DMS53 (cell line): ENCODE measurements at regions not wholly inside any gene's neighbourhood (a gene's known extent, or its start where the extent isn't known, plus 50 kb on each side); places are given as distances from the start of the nearest gene placed in this dataset.
"Not testable (repeated sequence)": the region's sequence is repeated elsewhere in the genome, so short reads cannot be mapped to it uniquely, and the experiment has no call there.

Experiments
- DNase-seq: peaks from one replicate; lab custom pipeline; 2025; lab: John Stamatoyannopoulos, UW

DNA sequence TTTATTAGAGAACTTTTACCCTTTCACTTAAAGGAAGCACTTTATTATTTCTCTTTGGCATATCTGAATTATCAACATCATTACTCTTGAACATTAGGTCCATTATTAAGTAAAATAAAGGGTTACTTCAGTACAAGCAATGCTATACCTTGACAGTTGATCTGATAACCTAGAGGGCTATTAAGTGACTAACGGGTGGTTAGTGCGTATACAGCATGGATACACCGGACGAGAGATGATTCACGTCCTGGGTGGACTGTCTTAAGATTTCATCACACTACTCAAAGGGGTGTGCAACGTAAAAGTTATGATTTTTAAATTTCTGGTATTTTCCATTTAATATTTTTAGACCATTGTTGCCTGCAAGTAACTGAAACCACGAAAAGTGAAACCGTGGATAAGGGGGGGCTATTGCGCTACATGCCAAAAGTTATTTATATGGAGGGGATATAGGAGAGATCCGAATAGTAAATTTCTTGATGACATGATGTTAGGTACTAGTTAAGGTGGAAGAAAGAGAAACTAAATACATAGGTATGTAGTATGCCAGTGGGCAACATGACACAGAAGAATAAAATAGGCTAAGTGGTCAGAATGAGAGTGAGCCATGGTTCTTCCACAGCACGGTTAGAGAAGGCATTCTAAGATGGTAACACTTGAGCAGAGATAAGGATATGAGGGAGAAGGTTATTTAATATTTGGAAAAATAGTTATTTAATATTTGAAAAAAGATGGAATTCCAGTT is 230.8 kb upstream of the ANKRD50 start:
- no peak for DNase-seq

DNA sequence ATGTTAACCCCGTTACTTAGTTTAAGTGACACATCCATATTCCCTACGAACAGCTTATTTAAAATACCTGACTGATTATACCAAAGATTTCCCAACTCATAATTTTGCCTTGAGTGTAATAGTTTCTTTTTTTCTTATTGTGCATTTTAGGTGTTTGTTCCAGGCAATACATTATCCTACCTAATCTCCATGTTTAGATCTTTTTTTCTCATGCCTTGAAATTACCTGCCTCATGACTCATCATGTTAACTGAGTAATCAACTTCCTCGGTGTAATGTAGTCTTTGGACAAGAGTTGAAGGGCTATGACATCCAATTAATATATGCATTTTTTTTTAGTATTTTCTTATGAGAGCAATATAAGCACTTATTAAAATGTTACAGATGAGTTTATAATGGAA is 228.7 kb upstream of the ANKRD50 start:
- peak; percentile 55 for DNase-seq

DNA sequence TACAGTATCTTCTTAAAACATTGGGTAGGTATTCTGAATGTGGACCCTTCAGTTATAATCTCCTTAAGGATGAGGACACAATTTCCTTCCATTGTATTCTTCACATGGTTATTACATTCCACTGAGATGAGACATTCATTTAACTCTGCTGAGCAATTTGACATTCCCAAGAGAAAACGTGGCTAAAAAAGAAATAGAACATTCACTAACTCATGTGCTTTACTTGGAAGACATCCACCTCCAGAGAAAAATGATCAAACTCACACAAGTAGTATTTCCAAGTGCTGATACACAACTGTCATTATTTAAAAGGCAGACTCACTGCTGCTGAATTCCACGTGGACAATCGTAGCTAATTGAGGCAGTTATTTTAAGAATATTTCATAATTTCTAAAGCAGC is 227.9 kb upstream of the ANKRD50 start:
- DNase-seq, result peak; percentile 12

DNA sequence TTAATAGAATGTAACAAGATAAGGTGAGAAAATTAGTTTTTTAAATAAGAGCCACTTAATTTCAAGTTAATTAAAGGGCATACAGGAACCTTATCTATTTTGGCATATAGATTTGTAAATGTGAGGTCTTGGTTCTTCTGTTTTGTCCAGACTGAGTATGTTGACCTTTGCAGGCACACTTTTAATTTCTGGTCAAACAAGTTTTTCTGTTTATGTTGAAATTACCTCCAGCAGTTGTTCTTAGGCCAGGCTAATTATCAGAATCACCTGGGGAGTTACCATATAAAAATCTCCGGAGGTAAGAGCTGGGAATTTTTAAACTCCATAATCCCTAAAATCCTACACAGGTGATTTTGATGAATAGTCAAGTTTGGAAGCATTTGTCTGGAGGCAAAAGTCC is 227.4 kb upstream of the ANKRD50 start:
- peak; percentile 59 for DNase-seq

DNA sequence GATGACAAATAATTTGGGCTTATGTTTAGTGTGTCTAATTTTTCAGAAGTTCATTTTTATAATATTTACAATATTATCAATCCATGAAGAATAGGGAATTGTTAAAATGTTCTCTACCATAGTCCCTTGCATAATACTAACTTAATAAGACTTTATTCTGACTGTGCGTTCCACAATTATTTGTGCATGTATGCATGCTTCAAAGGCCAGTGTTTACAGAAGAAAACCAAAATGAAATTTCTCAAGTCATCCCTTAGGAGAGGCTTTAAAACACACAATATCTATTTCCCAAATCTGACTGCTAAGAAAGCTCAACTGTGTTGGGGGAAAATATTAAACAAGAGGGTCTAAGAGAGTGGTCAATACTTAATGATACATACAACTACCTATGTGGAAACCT is 226.3 kb upstream of the ANKRD50 start:
- DNase-seq, result no peak

DNA sequence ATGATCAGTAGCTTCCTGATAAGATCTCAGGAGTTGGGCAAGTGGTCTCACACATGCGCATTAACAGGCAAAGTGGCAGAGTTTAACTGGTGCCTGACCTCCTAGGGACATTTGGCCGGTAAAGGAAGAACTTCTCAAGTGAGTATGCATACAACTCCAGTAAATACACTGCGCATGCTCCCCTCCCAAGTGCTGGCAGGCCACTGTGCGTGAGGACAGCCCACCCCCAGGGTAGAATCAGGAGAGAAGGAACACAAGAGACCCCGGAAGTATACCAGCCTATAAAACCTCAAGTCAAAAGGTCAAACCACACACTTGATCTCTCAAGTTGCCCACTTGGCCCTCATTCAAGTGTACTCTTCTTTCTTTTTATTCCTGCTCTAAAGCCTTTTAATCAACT is 225.5 kb upstream of the ANKRD50 start:
- DNase-seq, result peak; percentile 31

DNA sequence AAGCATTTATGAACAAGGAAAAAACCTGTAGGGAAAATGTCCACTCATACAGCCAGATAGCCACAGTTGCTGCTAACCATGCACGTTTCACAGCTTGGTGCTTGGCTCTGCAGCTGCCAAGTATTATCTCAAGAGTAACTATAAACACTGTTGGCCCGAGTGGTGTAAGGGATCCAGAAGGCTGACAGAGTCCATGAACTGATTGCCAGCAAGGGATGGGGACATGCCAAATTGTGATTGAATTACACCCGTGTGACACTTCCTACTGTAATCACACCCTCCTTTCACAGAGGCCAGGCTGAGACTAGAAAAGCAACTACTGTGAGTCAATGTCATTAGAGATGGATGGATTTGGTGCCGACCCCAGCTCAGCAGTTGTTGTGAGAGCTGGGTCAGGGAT is 223.9 kb upstream of the ANKRD50 start:
- peak; percentile 65 for DNase-seq

DNA sequence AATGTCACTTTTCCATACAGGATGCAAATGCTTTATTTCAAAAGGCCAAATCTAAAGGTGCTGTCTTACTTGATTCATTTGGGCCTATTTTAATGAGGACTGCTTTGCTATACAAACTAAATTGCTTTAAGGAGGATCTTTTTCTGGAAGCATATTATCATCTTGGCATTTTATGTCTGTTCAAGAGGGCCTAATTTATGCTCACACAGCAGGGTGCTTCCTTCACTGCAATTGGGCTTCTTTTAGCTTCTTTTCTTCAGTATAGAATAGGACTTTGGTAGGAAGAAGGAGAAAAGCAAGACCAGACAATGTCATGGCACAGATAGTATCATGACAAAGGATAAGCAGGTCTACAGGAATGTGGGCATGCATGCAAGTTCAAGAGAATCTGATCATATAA is 222.4 kb upstream of the ANKRD50 start:
- DNase-seq, result no peak

DNA sequence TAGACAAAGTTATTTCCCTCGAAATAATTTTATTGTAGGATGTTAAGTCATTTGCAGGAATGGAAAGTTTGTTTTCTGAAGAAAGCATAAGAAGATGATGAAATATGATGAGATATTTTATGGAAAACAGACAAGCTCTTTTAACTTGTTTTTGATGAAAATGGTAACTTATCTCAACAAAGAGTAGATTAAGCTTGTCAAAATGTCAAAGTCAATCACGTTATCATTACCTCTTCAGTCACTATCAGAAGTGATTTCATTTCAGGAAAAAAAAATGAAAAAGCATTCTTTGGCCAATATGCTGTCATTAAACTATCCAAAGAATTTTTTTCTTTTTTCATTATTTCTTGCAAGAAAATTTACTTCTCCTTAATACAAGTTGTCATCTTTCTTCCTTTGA is 221.0 kb upstream of the ANKRD50 start:
- DNase-seq, result no peak

DNA sequence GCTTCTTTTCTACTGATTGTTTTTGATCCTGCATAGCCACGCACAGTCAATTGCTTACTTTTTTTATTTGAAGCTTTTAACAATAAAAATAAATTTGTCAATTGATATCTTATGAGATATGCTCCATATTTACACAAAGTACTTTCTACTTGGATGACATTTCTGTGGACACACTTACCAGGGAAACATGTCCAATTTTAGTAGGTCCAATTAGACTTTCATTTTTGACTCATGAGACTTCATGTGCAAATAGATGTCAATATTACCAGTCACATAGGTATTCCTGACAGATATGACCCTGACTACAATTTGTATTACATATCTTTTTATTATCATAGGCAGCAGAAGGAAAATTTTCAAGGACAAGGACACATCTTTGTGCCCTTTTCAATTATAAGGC is 219.9 kb upstream of the ANKRD50 start:
- DNase-seq, result no peak

DNA sequence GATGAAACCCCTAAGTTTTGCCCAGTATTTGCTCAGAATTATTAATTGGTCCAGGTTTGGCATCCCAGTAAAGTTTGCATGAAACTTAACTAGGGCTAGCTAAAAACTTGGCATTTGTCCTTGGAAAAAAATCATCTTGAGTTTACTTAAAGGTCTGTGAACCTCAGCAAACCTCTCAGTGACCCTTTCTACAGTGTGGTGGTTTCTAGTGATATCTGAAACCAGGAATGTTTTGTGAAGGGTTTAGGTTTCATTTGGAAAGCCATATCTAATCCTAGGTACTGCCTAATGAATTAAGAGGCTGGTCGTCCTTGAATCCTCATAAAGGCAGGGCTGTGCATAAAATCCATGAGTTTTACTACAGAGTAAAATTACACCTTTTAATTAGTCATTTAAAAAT is 218.5 kb upstream of the ANKRD50 start:
- DNase-seq, result peak; percentile 12

DNA sequence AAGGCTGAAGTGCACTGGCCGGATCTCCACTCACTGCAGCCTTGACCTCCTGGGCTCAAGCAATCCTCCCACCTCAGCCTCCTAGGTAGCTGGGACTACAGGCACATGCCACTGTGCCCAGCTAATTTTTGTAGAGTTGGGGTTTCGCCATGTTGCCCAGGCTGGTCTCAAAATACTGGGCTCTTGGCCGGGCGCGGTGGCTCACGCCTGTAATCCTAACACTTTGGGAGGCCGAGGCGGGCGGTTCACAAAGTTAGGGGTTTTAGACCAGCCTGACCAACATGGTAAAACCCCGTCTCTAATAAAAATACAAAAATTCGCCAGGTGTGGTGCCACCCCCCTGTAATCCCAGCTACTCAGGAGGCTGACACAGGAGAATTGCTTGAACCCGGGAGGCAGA is 210.2 kb upstream of the ANKRD50 start:
- DNase-seq, result not testable (repeated sequence)

DNA sequence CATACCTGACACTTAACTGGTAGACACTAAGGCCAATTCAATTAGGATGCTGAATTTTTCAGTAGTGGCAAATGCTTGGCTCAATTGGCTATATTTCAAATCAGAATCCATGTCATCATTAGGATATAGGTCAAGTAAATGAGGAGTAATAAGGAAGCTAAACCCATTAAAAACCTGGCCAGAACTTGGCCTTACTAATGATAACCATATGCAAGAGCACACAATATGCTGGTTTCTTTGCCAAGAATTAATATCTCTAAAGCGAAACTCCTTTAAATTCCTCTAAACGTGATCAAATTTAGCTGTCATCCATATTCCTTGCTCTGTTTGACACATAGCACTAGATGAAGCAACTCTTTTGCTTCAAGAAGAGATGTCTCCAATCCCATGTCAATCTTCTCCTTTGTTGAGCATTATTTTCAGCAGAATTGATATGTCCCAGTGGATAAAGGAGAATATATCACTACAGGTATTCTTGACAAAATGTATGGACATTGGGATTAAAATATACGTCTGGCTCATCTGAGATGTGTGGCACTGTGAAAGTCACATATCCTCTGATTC is 206.1 kb upstream of the ANKRD50 start:
- no peak for DNase-seq

DNA sequence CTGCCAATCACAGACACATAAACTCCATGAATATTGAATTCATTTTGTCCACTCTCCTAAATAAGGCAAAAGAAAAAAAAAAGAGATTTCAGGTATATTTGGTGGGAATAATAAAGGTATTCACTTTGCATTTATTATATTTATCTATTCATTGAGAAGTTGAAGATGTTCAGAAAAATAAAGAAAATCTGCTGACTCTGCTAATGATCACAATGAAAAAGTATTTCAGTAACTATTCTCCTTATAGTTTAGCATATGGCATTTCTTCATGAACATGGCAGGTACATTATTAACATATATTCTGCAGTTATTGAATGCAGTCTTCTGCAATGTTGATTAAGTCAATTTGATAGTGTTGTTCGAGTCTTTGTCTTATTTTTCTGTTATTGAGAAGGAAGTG is 202.5 kb upstream of the ANKRD50 start:
- no peak for DNase-seq

DNA sequence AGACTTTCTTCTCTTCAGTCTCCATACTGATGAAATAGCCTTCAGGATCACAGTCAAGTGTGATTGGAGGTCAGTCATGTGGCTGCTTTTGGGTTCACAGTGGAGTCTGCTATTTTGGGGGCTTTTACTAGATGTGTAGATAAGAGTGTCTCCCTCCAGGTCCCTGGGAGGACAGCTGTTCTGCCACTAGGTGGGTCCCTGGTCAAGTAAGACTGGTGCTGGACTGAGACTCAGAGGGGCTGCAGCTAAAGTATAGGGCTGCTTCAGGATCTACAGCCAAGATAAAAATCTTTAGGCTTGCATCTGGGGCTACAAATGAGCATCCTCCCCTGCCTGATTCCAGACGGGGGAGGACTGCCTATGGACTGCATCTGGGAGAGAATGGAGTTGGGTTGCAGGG is 200.7 kb upstream of the ANKRD50 start:
- no peak for DNase-seq

DNA sequence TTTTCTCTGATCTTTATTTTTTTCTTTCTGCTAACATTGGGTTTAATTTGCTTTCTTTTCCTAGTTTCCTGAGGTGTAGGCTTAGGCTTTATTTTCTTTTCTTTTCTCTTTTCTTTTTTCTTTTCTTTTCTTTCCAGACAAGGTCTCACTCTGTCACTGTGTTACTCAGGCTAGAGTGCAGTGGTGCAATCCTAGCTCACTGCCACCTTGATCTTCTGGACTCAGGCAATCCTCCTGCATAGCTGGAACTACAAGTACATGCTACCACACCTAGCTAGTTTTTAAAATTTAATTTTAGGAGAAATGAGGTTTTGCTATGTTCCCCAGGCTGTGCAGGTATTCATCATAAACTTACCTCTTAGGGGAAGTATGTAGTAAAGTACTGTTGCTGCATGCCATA is 197.8 kb upstream of the ANKRD50 start:
- no peak for DNase-seq

DNA sequence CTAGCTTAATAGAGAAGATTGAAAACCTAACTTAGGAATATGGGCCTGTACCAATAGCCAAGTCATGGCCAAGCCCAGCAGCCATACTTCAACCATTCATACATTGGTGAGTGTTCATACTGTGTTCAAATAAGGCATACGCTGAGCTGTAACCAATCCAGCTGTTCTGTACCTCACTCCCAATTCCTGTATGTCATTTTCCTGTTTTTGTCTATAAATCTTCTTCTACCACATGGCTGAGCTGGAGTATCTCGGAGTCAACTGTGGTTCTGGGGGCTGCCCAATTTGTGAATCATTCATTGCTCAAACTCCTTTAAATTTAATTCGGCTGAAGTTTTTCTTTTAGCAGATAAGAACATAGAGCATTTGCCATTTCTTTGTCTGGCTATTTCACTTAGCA is 195.3 kb upstream of the ANKRD50 start:
- no peak for DNase-seq

DNA sequence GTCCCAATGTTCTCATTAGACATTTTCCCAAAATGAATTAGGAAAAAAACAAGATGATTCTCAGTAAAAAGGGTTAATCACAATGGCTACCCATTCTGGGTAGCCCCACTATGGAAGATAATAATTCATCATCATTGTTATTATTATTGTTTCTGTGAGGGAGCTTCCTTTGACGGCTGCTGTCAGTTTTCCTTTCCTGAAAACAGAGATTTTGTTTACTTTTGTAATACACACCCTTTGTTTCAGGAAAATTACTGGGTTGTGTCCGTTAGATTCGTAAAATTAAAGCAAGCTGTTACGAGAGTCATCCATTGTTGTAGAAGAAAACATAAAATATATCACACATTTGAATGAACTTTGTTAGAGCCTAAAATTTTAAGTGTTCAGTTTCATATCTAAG is 192.9 kb upstream of the ANKRD50 start:
- DNase-seq, result no peak

DNA sequence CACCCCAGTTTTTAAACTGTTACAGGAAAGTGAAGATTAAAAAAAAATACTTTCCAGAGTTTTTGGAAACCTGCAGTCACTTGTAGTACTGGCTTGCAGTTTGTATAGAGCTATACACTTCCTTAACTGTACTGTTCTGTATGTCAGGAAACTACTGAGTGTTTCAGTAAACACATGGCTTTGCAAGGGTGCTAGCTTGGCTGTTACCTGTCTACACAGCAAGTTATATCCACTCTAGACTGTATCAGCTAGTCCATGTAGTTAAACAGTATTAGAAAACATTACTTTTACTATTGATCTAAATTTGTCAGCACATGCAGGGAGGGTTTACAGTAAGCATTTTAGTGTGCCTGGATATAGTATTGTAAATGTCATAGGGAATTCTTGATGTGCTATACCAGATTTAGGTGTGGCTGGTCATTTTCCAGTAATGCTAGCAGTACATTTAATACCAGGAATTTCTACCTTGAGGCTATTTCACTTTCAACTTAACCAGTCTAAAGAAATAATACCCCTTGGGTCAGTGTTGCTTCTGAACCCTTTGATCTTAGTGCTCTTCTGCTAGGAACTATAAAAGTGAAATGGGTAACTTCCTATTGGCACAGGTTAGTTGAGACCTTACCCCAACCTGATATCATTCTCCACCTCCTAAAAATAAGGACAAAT is 192.3 kb upstream of the ANKRD50 start:
- peak; percentile 66 for DNase-seq

DNA sequence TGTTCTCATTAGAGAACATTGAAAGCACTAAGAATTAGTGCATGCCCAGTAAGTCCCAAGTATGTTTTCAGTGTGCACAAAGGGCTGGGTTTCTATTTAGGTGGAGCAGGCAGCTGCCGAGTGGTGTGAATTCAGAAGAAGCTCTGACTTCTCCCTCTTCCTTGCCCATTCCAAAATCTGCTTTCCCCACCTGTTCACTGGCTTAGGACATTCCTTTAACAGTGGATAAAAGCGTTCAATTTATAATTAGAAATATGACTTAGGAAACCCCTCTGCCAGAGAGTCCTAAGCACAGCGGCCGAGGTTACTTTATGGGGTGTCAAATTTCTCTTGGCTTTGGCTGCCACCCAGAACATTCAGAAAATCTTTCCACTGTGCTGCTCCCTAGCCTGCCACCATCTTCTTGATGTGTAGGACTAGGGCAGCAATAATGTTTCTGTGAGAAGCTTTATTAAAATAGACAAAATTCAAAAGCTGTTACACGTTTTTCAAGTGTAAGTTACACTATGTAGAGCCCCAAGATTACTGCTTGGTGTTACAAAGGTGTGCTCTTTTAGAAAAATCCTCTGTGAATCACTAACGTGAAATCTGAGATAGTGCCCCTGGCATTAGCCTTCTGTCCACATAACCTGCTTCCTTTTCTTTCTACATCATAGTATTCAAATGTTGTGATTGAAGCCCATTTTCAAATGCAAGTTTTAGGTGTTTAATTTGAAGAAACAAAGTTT is 191.6 kb upstream of the ANKRD50 start:
- DNase-seq, result peak; percentile 75

DNA sequence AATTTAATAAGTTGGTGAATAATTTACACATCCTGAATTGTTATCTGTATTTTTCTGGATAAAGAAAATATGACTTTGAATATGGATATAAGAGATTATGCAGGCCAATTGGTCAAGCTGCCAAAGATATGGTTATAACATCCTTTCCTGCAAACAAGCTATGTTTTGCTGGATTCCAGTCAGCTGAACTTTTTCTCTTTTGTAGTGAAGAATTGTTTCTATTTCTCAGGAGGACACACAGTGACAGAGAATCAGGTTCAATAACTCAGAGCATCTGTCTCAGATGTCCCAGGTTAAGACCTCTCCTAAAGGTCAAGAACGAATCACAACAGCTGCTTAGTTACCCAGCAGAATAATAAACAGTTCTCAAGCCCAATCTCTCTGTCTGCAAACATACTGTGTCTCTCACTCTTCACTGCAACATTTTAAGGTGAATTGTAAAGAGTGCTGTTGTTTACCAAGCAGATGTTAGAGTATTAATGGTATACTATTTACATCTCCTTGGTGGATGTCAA is 189.5 kb upstream of the ANKRD50 start:
- DNase-seq, result peak; percentile 79

DNA sequence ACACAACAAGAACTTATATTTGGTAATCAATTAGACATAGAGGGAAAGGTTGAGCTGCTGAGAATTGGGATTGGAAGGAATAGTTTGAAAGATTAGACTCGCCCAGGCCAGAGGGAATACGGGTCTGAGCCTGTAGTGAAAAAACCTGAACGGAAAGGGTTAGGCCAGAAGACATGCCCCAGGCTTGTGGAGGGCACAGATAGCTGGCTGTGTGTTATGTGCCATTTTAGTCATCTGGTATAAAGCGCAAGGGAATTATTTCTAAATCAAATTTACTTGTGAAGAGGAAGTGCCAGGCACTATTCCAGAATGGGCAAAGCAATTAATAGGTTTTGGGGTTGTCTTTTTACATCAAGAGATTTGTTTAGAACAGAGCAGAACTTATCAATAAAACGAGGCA is 187.5 kb upstream of the ANKRD50 start:
- DNase-seq, result no peak

DNA sequence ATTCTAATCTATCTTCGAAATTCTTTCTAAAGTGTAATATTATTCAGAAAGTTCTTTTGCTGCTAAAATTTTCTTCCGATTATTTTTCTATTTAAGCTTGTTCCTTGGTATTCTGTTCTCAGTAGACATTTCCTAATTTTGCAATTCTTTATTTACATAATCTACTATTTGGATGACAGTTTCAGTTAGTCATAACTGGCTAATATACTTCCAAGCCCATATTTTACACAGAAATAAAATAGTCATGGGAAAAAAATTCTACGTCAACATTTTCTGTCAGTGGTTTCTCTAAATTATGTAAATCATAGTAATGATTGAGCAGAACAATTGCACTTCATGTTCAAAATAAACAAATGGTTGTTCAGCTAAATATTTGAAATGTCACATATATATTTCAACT is 178.0 kb upstream of the ANKRD50 start:
- DNase-seq, result no peak
